ENCODE measurements at regions not wholly inside any gene's neighbourhood (a gene's known extent, or its start where the extent isn't known, plus 50 kb on each side); places are given as distances from the start of the nearest gene placed in this dataset.

DNA sequence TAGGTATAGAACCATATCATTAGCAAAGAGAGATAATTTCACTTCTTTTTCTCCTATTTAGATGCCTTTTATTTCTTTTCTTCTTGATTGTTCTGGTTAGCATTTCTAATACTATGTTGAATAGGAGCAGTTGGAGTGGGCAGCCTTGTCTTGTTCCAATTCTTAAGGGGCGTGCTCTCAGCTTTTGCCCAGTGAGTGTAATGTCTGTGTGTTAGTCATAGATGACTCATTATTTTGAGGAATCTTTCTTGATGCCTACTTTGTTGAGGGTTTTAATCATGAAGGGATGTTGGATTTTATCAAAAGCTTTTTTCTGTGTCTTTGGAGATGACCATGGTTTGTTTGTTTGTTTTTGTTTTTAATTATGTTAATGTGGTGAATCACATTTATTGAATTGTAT, 1453.1 kb upstream of the SLC39A10 start:
- peak; percentile 6 for DNase-seq

DNA sequence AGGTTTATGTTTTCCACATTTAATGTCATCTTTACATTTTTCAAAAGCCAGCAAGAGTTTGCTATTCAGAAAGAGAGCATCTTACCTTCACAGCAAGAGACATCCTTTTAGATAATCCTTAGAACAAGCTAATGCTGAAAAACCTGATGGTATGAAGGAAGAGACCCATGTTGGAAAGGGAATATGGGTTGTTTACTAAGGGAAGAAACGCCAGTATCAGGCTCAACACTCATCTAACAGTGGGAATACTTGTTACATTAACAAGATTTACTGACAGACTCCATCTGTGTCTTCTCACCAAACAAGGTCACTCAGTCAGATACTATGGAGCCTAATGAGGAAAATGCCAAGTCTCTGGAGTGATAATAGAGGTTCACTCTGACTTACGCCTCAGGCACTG, 1474.1 kb upstream of the SLC39A10 start:
- no peak for DNase-seq

DNA sequence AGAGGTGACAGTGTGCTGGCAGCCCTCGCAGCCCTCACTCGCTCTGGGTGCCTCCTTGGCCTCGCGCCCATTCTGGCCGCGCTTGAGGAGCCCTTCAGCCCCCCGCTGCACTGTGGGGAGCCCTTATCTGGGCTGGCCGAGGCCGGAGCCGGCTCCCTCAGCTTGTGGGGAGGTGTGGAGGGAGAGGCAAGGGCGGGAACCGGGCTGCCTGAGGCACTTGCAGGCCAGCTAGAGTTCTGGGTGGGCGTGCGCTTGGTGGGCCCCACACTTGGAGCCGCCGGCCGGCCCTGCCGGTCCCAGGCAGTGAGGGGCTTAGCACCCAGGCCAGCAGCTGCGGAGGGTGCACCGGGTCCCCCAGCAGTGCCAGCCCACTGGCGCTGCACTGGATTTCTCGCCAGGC, 1480.9 kb upstream of the SLC39A10 start:
- no peak for DNase-seq

DNA sequence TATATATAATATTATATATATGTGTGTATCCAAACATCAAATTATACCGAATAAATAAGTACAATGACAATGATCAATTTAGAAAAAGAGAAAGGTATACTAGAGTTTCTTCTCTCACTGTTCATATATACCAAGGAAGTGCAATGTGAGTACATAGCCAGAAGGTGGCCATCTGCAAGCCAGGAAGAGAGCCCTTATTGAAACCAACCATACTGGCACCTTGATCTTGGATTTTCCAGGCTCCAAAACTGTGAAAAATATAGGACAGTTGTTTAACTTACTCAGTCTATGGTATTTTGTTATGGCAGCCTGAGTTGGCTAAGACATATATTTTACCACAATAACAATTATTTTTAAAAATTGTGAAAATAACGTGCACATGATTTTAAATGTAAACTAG, 1490.2 kb upstream of the SLC39A10 start:
- DNase-seq, result peak; percentile 35

DNA sequence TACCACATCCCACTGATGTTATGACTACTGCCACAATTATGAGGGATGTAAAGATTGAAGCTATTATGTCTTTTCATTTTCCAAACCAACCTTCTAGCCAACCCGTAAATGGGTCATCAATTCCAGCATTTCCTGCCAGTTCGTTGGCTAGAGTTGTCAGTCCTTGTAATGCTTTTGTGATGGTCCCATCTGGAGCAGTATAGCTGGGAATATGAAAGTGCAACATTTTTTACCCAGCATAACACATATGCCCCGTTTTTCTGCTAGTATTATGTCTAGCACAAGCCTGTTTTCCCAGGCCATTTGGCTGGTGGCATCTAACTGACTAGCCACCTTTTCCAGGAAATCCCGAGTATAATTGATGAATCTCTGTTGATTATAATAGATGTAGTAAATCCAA, 1501.6 kb upstream of the SLC39A10 start:
- DNase-seq, result no peak

DNA sequence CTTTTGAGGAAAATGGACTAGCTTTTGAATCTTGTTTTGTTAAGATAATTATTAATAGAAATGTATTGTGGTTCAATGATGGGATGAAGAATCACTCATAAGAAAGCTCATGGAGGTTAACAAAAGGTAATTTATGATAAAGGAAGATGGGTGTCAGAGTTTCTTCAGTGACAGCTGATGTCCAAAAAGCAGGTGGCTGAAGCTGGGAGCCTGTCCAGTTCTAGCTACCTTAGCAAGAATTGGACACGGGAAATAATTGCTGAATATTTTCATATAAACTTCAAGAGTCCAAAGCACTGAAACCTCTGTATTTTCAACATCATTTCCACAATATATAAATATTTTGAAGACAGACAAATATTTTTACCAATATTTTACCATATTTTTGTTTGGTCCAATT, 1505.8 kb upstream of the SLC39A10 start:
- DNase-seq, result no peak

DNA sequence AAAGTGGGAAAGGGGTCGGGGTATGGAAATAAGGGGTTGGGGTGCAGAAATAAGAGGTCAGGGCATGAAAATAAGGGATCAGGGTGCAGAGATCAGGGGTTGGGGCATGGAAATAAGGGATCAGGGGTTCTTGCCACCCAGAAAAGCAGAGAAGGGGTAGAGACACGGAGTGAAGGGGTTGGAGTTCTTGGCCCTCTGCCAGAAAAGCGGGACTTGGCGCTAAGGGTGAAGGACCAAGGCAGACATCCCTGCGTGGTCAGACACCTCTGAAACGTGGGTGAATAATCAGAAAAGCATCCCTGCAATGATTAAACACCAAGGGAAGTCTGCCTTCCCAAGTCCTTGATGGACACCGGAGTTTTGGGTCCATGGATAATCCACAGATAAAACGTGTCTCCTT, 1521.6 kb upstream of the SLC39A10 start:
- DNase-seq, result no peak

DNA sequence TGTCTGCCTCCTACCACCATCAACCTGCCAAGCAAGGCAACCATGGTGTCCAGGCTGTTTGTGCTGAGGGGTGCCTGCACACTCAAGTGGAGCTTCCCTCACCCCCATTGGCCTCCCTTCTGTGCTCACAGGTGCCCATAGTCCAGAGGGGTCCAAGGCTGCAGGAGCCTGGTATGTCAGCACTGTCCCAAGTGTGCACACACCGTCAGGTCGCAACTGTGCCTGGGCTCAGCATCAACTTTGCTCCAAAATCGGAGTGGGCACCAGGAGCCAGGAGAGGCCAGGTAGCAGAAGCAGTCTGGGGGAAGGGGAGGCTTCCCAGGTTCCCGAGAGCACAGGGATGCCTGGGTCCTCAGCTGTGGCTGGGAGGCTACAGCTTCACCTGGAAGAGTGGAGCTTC, 1528.2 kb upstream of the SLC39A10 start:
- no peak for DNase-seq

DNA sequence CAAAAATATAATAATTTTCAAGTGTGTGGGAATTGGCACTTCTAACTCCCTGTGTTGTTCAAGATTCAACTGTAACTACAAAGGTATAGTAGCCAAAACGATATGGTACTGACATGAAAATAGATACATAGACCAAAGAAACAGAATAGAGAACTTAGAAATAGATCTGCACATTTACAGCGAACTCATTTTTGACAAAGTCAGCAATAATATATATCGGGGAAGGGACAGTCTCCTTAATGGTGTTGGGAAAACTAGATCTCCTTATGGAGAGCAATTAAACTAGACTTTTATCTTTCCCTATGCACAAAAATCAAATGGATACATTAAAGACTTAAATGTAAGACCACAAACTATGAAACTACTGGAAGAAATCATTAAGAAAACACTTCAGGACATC, 1530.6 kb upstream of the SLC39A10 start:
- DNase-seq, result no peak

DNA sequence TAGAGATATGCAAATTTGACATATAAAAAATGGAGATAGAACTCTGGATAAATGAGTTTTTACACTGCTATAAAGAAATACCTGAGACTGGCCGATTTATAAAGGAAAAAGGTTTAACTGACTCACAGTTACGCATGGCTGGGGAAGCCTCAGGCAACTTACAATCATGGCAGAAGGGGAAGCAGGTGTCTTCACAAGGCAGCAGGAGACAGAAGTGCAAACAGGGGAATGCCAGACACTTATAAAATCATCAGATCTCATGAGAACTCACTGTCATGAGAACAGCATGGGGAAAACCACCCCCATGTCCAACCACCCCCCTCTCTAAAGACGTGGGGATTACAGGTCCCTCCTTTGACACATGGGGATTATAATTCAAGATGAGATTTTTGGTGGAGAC, 1540.2 kb upstream of the SLC39A10 start:
- DNase-seq, result no peak

DNA sequence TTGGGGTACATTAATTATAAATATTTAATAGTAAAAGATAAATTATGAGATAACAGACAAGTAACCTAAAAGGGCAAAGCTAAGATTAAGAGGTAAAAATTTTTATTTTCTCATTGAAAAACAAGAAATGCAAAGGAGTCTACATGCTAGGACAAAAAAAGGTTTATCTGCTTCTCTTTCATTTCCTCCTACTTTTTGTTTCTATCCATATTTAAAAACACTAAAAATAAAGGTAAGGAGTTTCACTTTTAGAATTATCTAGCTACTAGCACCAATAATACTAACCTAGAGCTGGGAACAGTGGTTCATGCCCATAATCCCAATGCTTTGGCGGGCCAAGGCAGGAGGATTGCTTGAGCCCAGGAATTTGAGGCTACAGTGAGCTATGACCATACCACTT, 1551.7 kb upstream of the SLC39A10 start:
- no peak for DNase-seq

DNA sequence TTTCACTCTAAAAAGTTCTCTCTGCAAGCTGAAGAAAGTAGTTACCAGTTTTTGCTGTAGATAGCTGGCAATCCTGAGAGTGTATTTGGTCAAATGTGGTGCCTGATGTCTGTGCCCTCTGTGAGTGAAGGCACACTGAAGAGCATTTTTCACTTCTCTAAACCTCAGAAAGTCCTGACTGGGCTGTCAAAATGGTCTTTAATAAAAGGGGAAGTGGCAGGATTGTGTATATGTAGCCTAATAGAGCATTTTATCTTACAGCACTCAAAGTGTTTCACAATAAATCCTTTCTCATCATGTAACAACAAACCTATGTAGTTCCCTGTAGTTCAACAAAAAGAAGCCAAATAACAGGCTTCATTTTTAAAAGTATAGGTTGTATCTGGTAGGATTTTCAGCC, 1552.3 kb upstream of the SLC39A10 start:
- peak; percentile 5 for DNase-seq

DNA sequence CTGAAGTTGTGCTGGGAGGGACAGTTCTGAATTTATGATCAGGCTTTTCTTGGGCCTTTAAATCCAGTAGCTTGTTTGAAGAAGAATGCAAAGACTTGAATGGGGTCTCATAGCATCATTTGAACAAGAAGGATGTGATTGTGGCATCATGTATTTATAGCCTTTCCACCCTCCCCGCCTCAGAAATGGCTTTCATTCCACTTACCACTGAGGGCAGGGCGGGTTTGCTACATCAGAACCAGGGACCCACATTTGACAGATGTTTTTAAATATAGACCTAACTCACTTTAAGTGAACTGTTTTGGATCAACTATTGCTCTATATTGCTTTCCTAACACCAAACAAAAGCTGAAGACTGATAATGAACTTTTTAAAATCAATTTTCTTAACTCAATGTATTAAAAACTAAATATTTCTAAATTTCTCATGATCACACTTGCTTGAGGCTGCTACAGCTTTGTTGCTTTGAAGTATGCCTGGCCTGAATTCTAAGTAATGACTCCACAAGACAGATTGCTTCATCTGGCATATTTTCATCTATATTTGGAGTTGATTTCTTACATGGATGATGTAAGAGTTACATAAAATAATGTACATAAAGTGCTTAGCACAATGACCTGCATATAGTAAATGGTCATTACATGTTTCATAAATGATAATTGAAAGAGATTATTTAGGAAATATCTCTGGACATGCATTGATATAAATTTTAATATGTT, 1552.9 kb upstream of the SLC39A10 start:
- peak; percentile 65 for DNase-seq

DNA sequence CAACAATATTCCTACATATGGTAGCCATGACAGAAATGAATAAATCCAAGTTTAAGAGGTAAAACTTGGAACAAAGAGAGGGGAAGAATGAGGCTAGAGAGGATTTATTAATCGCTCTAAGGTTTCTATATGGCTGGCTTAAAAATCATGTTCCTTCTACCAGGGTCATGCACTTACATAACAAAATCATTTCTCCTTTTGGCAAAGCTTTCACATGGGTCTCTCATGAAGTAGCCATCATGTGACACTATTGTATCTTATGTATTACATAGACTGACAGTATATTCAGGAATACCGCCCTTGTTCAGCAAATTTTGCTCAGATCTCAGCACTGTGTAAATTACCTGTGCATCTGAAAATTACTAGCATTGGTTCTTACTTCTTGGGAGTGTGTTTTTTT, 1554.5 kb upstream of the SLC39A10 start:
- DNase-seq, result no peak

DNA sequence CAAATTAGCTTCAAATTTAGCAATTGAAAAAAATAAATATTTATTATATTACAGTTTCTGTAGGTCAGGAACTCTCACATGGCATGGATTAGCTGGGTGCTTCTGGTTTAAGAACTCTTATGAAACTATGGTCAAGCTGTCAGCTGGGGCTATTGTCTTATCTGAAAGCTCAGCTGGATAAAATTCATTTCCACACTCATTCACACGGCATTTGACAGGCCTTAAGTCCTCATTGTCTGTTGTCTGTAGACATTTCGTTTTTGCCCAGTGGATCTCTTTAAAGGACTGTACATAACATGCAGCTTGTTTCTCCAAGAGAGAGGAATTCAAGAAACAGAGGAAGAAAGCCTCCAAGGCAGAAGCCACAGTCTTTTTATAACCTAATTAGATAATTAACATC, 1556.8 kb upstream of the SLC39A10 start:
- DNase-seq, result no peak

DNA sequence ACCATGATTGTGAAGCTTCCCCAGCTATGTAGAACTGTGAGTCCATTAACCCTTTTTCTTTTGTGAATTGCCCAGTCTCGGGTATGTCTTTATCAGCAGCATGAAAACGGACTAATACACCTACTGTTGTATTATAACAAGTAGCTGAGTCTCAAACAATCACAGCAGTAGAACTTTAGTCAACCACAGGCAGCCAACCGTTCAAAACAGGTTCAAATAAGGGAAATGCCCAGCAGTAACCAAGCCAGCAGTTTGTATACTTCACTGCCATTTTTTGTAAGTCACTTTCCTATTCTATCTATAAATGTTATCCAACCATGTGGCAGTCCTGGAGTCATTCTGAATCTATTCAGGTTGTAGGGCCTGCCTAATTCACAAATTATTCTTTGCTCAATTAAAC, 1560.6 kb upstream of the SLC39A10 start:
- no peak for DNase-seq

DNA sequence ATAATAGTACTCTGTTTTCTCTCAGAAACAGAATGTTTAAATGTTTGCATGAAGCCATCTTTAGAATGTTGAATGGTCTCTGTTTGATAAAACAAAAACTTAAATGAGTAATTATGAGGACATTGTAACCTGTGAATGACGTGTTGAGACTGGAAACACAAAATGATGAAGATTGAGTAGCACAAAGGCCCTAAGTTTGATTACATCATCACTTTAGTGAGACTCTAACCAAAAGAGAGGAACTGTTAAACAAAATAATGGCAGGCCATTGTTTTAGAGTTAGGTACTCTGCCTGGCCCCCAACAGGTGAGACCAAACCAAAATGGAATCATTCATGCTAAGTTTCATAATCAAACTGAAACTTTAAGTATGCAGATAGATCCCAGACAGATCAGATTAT, 1561.7 kb upstream of the SLC39A10 start:
- no peak for DNase-seq

DNA sequence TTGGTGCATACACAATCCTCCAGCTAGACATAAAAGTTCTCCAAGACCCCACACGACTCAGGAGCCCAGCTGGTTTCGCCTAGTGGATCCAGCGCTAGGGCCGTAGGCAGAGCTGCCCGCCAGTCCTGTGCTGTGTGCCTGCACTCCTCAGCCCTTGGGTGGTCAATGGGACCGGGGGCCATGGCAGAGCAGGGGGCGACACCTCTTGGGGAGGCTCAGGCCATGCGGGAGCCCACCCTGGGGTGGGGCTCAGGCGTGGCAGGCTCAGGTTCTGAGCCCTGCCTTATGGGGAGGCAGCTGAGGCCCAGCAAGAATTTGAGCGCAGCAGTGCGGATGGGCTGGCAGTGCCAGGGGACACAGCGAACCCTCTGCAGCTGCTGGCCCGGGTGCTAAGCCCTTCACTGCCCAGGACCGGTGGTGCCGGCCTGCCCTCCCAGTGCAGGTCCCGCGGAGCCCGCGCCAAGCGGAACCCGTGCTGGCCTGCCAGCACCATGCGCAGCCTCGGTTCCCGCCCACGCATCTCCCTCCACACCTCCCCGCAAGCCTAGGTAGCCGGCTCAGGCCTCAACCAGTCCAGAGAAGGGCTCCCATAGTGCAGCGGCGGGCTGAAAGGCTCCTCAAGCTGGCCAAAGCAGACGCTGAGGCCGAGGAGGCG, 1566.6 kb upstream of the SLC39A10 start:
- DNase-seq, result no peak

DNA sequence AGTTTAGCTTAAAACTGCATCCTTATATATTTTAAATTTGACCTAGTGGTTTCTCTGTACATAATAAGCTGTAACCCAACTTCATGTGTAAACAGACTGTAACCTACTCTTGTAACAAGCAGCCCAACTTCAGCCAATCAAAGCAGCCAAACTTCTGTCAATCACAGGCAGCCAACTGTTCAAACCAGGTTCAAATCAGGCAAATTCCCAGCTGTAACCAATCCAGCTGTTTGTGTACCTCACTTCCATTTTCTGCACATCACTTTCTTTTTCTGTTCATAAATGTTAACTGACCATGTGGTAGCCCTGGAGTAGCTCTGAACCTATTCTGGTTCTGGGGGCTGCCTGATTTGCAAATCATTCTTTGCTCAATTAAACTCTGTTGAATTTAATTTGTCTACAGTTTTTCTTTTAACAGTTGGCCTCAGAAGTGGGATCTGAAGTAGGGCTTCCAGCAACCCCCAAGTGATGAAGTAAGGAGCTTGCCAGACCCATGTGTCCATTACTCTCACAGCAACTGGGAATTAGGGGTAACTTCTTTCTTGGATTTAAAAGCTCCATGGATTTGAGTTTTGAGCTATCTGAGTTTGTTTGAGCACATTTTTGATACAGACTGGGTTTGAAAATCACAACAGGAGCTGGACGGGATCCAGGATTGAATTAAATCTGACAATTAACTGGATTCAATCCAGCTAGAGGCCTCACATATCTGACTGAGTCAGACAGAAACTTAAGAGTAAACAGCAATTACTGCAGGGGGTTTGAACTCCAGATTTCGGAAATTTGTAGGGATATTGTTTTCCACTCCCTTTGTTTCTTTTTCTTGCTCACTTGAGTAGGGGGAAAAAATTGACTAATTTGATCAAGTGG, 1569.7 kb upstream of the SLC39A10 start:
- DNase-seq, result peak; percentile 19

DNA sequence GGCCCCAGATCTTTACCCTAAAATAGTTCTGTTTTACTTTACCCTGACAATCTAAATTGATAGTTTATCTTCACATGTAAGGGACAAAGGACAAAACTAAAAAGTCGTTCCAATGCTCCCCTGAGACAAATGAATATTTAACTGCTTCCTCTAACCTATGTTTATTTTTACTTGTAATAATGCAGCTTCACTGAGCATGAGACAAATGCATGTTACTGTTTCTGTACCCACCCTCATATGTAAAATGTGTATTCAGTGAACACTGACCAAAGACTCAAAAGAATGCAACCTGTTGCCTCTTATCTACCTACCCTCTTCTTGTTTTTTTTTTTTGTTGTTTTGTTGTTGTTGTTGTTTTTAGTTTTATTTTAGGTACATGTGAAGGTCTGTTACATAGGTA, 1570.9 kb upstream of the SLC39A10 start:
- no peak for DNase-seq

DNA sequence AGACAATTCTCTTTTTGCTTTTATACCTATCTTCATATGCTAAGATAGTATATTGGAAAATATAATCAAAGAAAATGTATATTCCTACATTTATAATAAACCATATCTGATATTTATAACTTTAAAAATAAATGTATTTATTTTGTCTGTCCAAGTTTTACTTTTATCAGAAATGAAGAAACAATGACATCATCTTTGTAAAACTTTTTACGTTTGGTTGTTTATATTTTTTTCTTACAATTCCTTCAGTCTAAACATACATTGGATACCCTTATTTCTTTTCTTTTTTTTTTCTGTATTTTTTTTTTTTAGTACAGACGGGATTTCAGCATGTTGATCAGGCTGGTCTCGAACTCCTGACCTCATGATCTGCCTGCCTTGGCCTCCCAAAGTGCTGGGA, 1577.0 kb upstream of the SLC39A10 start:
- DNase-seq, result no peak

DNA sequence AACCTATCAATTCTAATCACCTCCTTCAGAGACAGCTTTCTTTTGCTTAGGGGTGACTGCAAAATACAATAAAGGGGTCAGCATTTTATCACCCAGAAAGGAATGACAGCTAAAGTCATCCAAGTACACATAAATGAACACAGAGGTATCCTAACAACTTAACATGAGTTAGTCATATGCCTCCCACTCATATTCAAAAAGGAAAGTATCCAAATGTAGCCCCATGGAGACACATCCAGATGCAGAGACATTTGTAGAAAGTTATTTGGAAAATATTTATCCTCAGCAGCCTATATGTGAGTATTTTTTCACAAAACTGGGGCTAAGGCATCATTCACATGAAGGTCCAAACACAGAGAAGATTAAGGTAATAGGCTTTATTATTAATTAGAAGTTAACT, 1579.7 kb upstream of the SLC39A10 start:
- no peak for DNase-seq

DNA sequence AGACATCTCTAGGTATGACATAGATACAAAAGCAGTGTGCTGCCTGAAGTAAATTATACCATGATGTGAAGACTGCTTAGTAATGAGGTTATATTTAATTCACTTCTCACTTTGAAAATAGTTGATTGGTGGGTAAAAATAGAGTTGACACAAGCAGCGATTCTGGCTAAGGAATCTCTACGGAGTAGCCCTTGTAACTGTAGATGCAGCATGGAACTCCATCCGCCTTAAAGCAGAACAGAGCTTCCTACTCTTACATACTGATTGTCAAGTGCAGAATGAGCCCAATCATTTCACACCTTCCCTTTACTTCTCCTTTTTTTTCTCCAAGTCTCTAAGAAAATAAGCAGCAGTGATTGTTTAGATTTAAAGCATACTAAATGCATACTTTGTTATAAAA, 1594.6 kb upstream of the SLC39A10 start:
- no peak for DNase-seq

DNA sequence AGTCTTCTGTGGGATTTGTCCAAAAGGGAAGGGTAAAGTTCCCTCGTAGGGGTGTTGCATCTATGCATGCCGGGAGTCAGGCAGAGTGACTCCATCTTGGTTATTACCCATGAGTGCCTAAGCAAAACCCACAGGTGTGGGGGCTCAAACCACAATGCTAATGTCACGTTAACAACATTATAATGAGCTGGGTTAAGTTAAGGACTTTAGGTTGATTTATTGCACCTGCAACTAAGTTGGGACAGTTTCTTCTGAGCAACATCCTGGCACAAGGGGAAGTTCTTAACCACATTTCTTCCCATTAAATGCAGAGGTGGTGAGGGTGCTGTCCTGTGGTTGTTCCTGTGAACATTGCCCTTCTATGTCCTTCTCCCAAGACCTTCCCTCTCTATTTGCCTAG, 1596.8 kb upstream of the SLC39A10 start:
- no peak for DNase-seq
